ENCODE measurements at regions not wholly inside any gene's neighbourhood (a gene's known extent, or its start where the extent isn't known, plus 50 kb on each side); places are given as distances from the start of the nearest gene placed in this dataset.

DNA sequence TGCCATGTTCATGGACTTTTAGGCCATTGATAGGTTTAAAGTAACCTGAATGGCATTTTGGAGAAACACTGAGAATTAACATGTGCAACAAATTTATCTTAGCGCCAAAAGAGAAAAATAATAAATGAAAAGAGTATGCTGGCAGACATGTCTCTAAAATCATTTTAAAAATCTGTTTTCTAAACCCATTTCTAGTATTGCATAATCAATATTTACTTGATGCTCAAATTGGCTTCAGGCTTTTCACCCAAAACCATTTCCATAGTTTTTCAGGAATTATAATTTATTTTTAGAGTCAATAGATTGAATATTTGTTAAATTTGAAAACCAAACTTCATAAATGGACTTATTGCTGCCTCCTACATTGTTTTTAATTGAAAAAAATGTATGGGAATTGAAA is 423.0 kb downstream of the PLOD2 start:
- TF ChIP-seq TAF1 (IDR thresholded peaks at IDR 0.05; ENCODE audit: low read depth, low read length) = no peak
- no peak for TF ChIP-seq POLR2A (IDR thresholded peaks at IDR 0.05; ENCODE audit: low read depth, low read length)
- TF ChIP-seq SPI1 (IDR thresholded peaks at IDR 0.05; ENCODE audit: low read depth, low read length) = no peak
- no peak for TF ChIP-seq PAX5 (IDR thresholded peaks at IDR 0.05; ENCODE audit: insufficient read depth, low read length, severe bottlenecking)
- no peak for TF ChIP-seq POLR2AphosphoS5 (IDR thresholded peaks at IDR 0.05; ENCODE audit: low read depth, low read length)
- TF ChIP-seq POU2F2 (IDR thresholded peaks at IDR 0.05; ENCODE audit: low read depth, low read length) = no peak
- DNase-seq (ENCODE audit: insufficient read length, low spot score) (no peak), FAIRE-seq (no peak)

DNA sequence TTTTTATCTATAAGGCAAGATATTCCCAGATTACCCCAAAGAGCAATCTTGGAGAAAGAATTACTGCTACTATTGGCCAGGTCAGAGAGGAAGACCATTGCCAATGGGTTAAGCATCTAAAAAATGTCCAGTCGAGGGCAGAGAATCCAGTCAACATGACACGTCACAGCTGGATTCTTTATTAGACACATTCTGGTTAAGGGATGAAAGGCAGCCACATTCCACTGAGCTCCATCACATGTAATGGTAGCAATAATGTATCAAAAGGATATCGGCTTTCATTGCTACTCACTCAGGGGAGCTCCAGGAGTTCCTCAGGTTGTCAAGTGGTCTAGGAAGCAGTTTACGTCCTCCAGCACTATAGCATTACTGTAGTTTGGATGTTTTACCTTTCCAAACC is 421.1 kb downstream of the PLOD2 start:
- TF ChIP-seq PAX5 (IDR thresholded peaks at IDR 0.05; ENCODE audit: insufficient read depth, low read length, severe bottlenecking) (no peak), SPI1 (IDR thresholded peaks at IDR 0.05; ENCODE audit: low read depth, low read length) (no peak)
- DNase-seq (ENCODE audit: insufficient read length, low spot score) (no peak), FAIRE-seq (no peak)

DNA sequence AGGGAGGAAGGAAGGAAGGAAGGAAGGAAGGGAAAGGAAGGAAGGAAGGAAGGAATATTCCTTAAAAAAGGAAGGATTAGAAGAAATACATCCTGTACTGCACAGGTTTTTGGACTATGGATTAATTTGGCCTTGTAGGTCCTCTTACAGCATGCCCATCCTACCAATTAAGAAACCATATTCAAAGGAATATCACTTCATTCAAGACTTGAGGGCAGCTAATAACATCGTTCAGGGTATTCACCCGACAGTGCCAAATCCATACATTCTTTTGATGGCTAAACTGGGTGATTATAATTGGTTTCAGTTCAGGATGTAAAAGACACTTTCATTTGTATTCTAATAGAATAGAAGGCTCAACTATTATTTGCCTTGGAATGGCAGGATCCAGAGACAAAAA is 410.3 kb downstream of the PLOD2 start:
- DNase-seq (ENCODE audit: insufficient read length, low spot score) (no peak), FAIRE-seq (no peak)
- TF ChIP-seq POU2F2 (IDR thresholded peaks at IDR 0.05; ENCODE audit: low read depth, low read length) (no peak), POLR2AphosphoS5 (IDR thresholded peaks at IDR 0.05; ENCODE audit: low read depth, low read length) (no peak), POLR2A (IDR thresholded peaks at IDR 0.05; ENCODE audit: low read depth, low read length) (no peak), TAF1 (IDR thresholded peaks at IDR 0.05; ENCODE audit: low read depth, low read length) (no peak), SPI1 (IDR thresholded peaks at IDR 0.05; ENCODE audit: low read depth, low read length) (no peak), PAX5 (IDR thresholded peaks at IDR 0.05; ENCODE audit: insufficient read depth, low read length, severe bottlenecking) (no peak)

DNA sequence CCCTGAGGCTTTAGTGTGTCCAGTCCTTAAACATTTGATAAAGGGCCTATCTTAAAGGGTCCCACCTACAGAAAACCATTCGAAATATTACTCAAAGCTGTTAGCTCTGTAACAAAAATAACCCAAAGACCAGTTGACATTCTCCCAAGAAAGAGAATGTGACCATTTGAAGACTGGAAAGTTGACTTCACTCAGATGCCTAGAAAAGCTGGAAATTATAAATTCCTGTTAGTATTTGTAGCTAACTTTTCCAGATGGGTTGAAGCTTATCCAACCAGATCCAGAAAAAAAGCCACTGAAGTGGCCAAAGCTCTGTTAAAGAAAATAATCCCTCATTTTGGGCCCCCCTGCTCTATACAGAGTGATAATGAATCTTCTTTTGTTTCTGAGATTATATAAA is 408.4 kb downstream of the PLOD2 start:
- FAIRE-seq (no peak), DNase-seq (ENCODE audit: insufficient read length, low spot score) (no peak)
- no peak for TF ChIP-seq POLR2AphosphoS5 (IDR thresholded peaks at IDR 0.05; ENCODE audit: low read depth, low read length)
- no peak for TF ChIP-seq POLR2A (IDR thresholded peaks at IDR 0.05; ENCODE audit: low read depth, low read length)
- TF ChIP-seq TAF1 (IDR thresholded peaks at IDR 0.05; ENCODE audit: low read depth, low read length) = no peak
- no peak for TF ChIP-seq PAX5 (IDR thresholded peaks at IDR 0.05; ENCODE audit: insufficient read depth, low read length, severe bottlenecking)
- TF ChIP-seq SPI1 (IDR thresholded peaks at IDR 0.05; ENCODE audit: low read depth, low read length) = no peak
- TF ChIP-seq POU2F2 (IDR thresholded peaks at IDR 0.05; ENCODE audit: low read depth, low read length) = no peak

DNA sequence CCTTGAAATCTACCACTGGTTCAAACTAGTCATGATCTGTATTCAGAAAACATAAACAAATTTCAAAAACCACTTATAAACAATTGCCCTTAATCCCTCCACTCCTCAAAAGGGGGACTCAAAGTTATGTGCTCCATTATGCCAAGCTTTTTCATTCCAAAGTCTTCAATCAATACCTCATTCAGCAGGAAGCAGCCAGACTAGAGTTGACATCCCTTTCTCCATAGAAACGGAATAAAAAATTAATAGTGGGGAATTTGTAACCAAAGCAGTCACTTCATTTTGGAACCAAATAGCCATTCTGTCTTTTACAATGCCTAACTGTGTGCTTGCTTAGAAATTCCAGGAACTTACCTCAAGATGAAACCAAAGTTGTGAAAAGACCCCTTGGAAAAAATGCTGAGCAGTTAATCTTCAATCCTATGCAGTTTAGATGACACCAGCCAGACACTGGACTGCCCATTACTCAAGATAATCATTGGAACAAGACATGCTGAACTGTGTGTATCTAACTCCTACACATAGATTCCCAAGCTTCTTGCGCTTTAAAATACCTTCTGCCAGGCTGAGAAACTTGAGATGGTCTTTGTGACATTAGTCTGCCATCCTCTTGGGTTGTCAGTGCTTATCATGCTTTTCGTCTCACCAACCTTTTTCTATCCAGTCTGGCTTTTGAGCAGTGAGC is 406.2 kb downstream of the PLOD2 start:
- no peak for DNase-seq (ENCODE audit: insufficient read length, low spot score)
- FAIRE-seq = no peak
- no peak for TF ChIP-seq POLR2AphosphoS5 (IDR thresholded peaks at IDR 0.05; ENCODE audit: low read depth, low read length)
- no peak for TF ChIP-seq POU2F2 (IDR thresholded peaks at IDR 0.05; ENCODE audit: low read depth, low read length)
- no peak for TF ChIP-seq SPI1 (IDR thresholded peaks at IDR 0.05; ENCODE audit: low read depth, low read length)
- no peak for TF ChIP-seq POLR2A (IDR thresholded peaks at IDR 0.05; ENCODE audit: low read depth, low read length)
- TF ChIP-seq TAF1 (IDR thresholded peaks at IDR 0.05; ENCODE audit: low read depth, low read length) = no peak
- no peak for TF ChIP-seq PAX5 (IDR thresholded peaks at IDR 0.05; ENCODE audit: insufficient read depth, low read length, severe bottlenecking)

DNA sequence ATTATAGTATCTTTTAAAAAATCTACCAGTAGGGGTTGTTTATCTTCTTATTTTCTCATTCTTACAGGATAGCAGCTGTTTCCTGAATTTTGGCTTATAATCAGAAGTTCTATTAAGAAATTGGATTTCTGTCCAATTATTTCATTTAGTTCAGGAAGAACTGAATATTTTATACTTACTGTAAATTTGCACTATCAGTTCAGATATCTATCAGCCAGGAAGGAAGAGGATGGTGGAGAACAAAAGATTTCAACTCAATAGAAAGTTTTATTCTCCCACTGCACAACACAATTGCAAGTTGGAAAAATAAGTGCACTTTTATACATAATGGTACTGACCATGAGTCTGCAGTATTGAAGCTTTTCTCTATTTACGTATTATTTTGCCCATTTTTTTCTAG is 400.9 kb downstream of the PLOD2 start:
- FAIRE-seq (no peak), DNase-seq (ENCODE audit: insufficient read length, low spot score) (no peak)
- no peak for TF ChIP-seq PAX5 (IDR thresholded peaks at IDR 0.05; ENCODE audit: insufficient read depth, low read length, severe bottlenecking)

DNA sequence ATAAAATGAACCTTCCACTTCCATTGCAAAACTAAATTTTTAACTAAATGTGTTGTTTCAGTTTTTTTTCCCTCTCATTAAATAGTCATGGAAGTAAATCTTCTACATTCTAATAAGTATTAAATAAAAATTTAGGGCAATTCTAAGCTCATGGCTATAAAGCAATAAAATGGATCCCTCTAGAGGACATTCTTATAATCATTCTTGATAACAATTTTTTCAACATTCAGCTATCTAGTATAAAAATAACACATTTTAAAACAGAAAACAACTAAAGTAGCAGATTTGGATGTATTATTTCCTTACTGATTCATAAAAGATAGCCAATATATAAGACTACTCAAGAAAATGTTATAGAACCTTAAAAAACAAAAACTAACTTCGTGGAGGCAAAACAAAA is 393.1 kb downstream of the PLOD2 start:
- FAIRE-seq (no peak), DNase-seq (ENCODE audit: insufficient read length, low spot score) (no peak)
- TF ChIP-seq POLR2AphosphoS5 (IDR thresholded peaks at IDR 0.05; ENCODE audit: low read depth, low read length) = no peak
- TF ChIP-seq PAX5 (IDR thresholded peaks at IDR 0.05; ENCODE audit: insufficient read depth, low read length, severe bottlenecking) = no peak
- no peak for TF ChIP-seq SPI1 (IDR thresholded peaks at IDR 0.05; ENCODE audit: low read depth, low read length)
- TF ChIP-seq POU2F2 (IDR thresholded peaks at IDR 0.05; ENCODE audit: low read depth, low read length) = no peak
- TF ChIP-seq POLR2A (IDR thresholded peaks at IDR 0.05; ENCODE audit: low read depth, low read length) = no peak
- TF ChIP-seq TAF1 (IDR thresholded peaks at IDR 0.05; ENCODE audit: low read depth, low read length) = no peak

DNA sequence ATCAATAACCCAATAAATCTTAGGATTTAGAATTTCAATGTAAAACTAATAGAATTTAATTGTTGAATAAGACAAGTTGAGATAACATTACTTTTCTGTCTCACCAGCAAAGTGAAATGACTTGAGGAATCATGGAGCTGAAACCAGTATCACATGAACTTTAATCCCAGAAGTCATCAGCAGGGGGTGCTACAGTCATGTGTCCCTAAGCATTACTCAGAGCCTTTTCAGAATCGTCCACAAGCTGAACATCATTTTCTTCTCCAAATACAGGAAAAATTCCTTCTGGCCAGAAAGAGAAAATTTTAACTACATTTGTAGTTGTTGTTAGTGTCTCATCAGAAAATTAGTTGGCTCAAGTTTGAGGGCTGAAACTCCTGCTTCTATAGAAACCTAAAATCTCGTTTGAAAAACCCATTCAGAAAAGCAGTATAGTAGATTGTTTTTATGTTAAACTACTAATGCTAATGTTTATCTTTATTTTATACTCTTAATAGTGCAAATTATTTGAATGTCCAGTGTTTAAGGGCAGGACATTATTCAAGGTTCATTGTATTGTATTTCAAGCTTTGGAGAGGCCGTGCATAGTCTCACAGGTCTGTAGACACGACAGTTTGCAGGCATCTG is 384.1 kb downstream of the PLOD2 start:
- DNase-seq (ENCODE audit: insufficient read length, low spot score) (no peak), FAIRE-seq (peak; percentile 58)
- TF ChIP-seq SPI1 (IDR thresholded peaks at IDR 0.05; ENCODE audit: low read depth, low read length) (no peak), POLR2A (IDR thresholded peaks at IDR 0.05; ENCODE audit: low read depth, low read length) (no peak), TAF1 (IDR thresholded peaks at IDR 0.05; ENCODE audit: low read depth, low read length) (no peak), PAX5 (IDR thresholded peaks at IDR 0.05; ENCODE audit: insufficient read depth, low read length, severe bottlenecking) (no peak), POLR2AphosphoS5 (IDR thresholded peaks at IDR 0.05; ENCODE audit: low read depth, low read length) (no peak), POU2F2 (IDR thresholded peaks at IDR 0.05; ENCODE audit: low read depth, low read length) (no peak)

DNA sequence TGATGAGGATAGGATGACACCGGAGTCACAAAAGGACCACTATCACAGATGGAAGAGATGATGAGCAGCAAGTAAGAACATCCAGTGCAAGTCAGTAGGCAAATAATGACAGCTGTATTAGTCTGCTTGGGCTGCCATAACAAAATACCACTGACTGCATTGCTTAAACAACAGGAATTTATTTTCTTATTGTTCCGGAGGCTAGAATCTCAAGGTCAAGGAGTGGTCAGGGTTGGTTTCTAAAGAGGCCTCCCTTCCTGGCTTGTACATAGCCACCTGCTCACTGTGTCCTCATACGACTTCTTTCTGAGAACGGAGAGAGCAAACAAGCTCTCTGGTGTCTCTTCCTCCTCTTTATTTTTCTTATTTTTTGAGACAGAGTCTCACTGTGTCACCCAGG is 380.7 kb downstream of the PLOD2 start:
- TF ChIP-seq PAX5 (IDR thresholded peaks at IDR 0.05; ENCODE audit: insufficient read depth, low read length, severe bottlenecking) = no peak
- TF ChIP-seq POLR2AphosphoS5 (IDR thresholded peaks at IDR 0.05; ENCODE audit: low read depth, low read length) = no peak
- TF ChIP-seq SPI1 (IDR thresholded peaks at IDR 0.05; ENCODE audit: low read depth, low read length) = no peak
- TF ChIP-seq TAF1 (IDR thresholded peaks at IDR 0.05; ENCODE audit: low read depth, low read length) = no peak
- TF ChIP-seq POU2F2 (IDR thresholded peaks at IDR 0.05; ENCODE audit: low read depth, low read length) = no peak
- no peak for FAIRE-seq
- DNase-seq (ENCODE audit: insufficient read length, low spot score) = no peak

DNA sequence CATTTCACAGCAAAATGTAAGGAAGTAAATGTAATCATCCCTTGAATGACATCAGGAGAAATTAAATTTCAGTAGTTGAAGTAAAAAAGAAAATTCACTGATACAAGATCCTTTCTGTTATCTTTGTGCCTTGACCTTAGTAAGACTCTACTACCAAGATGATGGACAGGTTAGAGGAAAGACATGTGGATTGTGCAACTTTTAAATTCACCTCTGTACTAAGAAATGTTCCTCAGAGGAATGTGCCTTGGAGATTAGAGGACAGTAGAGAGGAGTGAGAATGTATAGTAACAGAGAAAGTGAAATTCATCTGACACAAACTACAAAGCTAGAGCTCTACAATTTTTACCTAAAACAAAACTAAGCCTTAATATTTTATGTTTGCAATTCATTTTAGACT is 375.3 kb downstream of the PLOD2 start:
- TF ChIP-seq SPI1 (IDR thresholded peaks at IDR 0.05; ENCODE audit: low read depth, low read length) (no peak), POLR2A (IDR thresholded peaks at IDR 0.05; ENCODE audit: low read depth, low read length) (no peak), TAF1 (IDR thresholded peaks at IDR 0.05; ENCODE audit: low read depth, low read length) (no peak)
- FAIRE-seq (no peak), DNase-seq (ENCODE audit: insufficient read length, low spot score) (no peak)

Data from GM12891 (cell line).